GM23338 (cell line): ENCODE measurements at regions not wholly inside any gene's neighbourhood (a gene's known extent, or its start where the extent isn't known, plus 50 kb on each side); places are given as distances from the start of the nearest gene placed in this dataset.

Source experiments
- ATAC-seq: fragments of 200-7000 bp; cut with Tn5 transposase; 3 replicates; pipeline ENCODE4 v1.9.1; 2020
- DNase-seq: peaks from one replicate; pipeline ENCODE4 v3.0.0-alpha.2; 2015; ENCODE audit warnings: low spot score
- H2AFZ ChIP-seq: fragments of 200-600 bp; sonication (generic); 2 replicates; pipeline ENCODE4 v1.8.0; 2016; ENCODE audit warnings: antibody characterized with exemption, mild to moderate bottlenecking, moderate library complexity
- H3F3A ChIP-seq: fragments of 200-600 bp; sonication (generic); replicated peaks from 2 replicates; pipeline ENCODE4 v1.8.0; 2017; ENCODE audit warnings: antibody characterized with exemption, mixed run types, low read depth
- H3K27ac ChIP-seq: fragments of 200-600 bp; sonication (generic); 2 replicates; pipeline ENCODE4 v1.6.1; 2016; ENCODE audit warnings: low read depth
- H3K27me3 ChIP-seq: fragments of 200-600 bp; sonication (generic); 2 replicates; pipeline ENCODE4 v1.8.0; 2016; ENCODE audit warnings: mild to moderate bottlenecking, mixed run types, moderate library complexity; ENCODE audit not compliant: insufficient read depth
- H3K36me3 ChIP-seq: fragments of 200-600 bp; sonication (generic); 2 replicates; pipeline ENCODE4 v1.8.0; 2016; ENCODE audit warnings: mild to moderate bottlenecking; ENCODE audit not compliant: insufficient read depth
- H3K4me1 ChIP-seq: fragments of 200-600 bp; sonication (generic); 2 replicates; pipeline ENCODE4 v1.8.0; 2016; ENCODE audit warnings: mild to moderate bottlenecking, moderate library complexity; ENCODE audit not compliant: insufficient read depth
- H3K4me2 ChIP-seq: fragments of 200-600 bp; sonication (generic); 2 replicates; pipeline ENCODE4 v1.7.1; 2017; ENCODE audit warnings: mixed run types
- H3K4me3 ChIP-seq: fragments of 200-600 bp; sonication (generic); 2 replicates; pipeline ENCODE4 v1.6.1; 2016; ENCODE audit warnings: mixed run types
- H3K79me2 ChIP-seq: fragments of 200-600 bp; sonication (generic); replicated peaks from 2 replicates; pipeline ENCODE4 v1.8.0; 2017; ENCODE audit warnings: mild to moderate bottlenecking; ENCODE audit not compliant: insufficient read depth
- H3K9me2 ChIP-seq: fragments of 200-600 bp; sonication (generic); 2 replicates; pipeline ENCODE4 v1.8.0; 2017; ENCODE audit not compliant: insufficient read depth
- H4K20me1 ChIP-seq: fragments of 200-600 bp; sonication (generic); replicated peaks from 2 replicates; pipeline ENCODE4 v1.8.0; 2017; ENCODE audit warnings: mild to moderate bottlenecking; ENCODE audit not compliant: insufficient read depth
- H3K27ac Mint-ChIP-seq: 2 replicates; pipeline ENCODE4 v1.8.0; 2020; ENCODE audit warnings: inconsistent platforms, mild to moderate bottlenecking, moderate library complexity, mixed read lengths
- H3K27me3 Mint-ChIP-seq: 3 replicates; pipeline ENCODE4 v1.8.0; 2022; ENCODE audit warnings: low read depth, mild to moderate bottlenecking, moderate library complexity, mixed read lengths, inconsistent platforms; ENCODE audit not compliant: insufficient read depth, poor library complexity
- H3K36me3 Mint-ChIP-seq: 3 replicates; pipeline ENCODE4 v1.8.0; 2021; ENCODE audit warnings: low read depth, mild to moderate bottlenecking, inconsistent platforms, moderate library complexity, mixed read lengths
- H3K4me1 Mint-ChIP-seq: 3 replicates; pipeline ENCODE4 v1.8.0; 2020; ENCODE audit warnings: mild to moderate bottlenecking, inconsistent platforms, mixed read lengths
- H3K4me3 Mint-ChIP-seq: 3 replicates; pipeline ENCODE4 v1.8.0; 2021; ENCODE audit warnings: moderate library complexity, mild to moderate bottlenecking, inconsistent platforms, mixed read lengths
- H3K9me3 Mint-ChIP-seq: 3 replicates; pipeline ENCODE4 v1.8.0; 2020; ENCODE audit warnings: moderate library complexity, mild to moderate bottlenecking, inconsistent platforms, mixed read lengths
- CTCF ChIP-seq, 2 experiments: fragments of 200-600 bp in 1 of 2; sonication (generic) in 1 of 2; conservative IDR thresholded peaks; 2 replicates each; pipeline versions ENCODE4 v1.5.1 to v1.6.1; 2016 to 2017; ENCODE audit warnings: antibody characterized with exemption in 2 of 2, low read depth in 2 of 2, mild to moderate bottlenecking in 2 of 2, moderate library complexity in 1 of 2
- ETS1 ChIP-seq: IDR thresholded peaks from 2 replicates; pipeline ENCODE4 v1.6.1; 2016; ENCODE audit warnings: antibody characterized with exemption
- EZH2 ChIP-seq: fragments of 200-600 bp; sonication (generic); IDR thresholded peaks from one replicate; pipeline ENCODE4 v1.8.0; 2017; ENCODE audit warnings: antibody characterized with exemption, mild to moderate bottlenecking, low read depth; ENCODE audit not compliant: unreplicated experiment
- EZH2phosphoT487 ChIP-seq: fragments of 200-600 bp; sonication (generic); IDR thresholded peaks from one replicate; pipeline ENCODE4 v1.8.1; 2018; ENCODE audit warnings: antibody characterized with exemption; ENCODE audit not compliant: unreplicated experiment
- JUNB ChIP-seq: IDR thresholded peaks from one replicate; pipeline ENCODE4 v1.6.1; 2016; ENCODE audit warnings: antibody characterized with exemption; ENCODE audit not compliant: unreplicated experiment
- NANOG ChIP-seq: IDR thresholded peaks from 2 replicates; pipeline ENCODE4 v1.6.1; 2016; ENCODE audit warnings: antibody characterized with exemption, borderline replicate concordance
- STAT1 ChIP-seq: IDR thresholded peaks from one replicate; pipeline ENCODE4 v1.6.1; 2016; ENCODE audit warnings: antibody characterized with exemption; ENCODE audit not compliant: unreplicated experiment
- ZNF114 ChIP-seq: fragments of 250-450 bp; sonication (Bioruptor Pico); IDR thresholded peaks from 2 replicates; pipeline ENCODE4 v1.5.0; 2020; ENCODE audit warnings: mild to moderate bottlenecking, moderate library complexity
- ZNF331 ChIP-seq: fragments of 250-450 bp; sonication (Bioruptor Pico); IDR thresholded peaks from 2 replicates; pipeline ENCODE4 v1.5.0; 2020; ENCODE audit warnings: low read depth, mild to moderate bottlenecking, moderate library complexity

- no peak overlapping the region for H2AFZ ChIP-seq
- no peaks in the 10 kb centered on the region for H3K79me2 ChIP-seq
- H3K4me1 Mint-ChIP-seq: peaks cover 11% of the 10 kb centered on the region
These were observed 531.2 kb upstream of the ZNF608 start for GRCh38 chr5:125277494-125278154.

GRCh38 chr5:125278711-125279110 lies 532.3 kb upstream of the ZNF608 start:
- no peak overlapping the region for H3K27ac ChIP-seq
- no peaks in the 10 kb centered on the region for H3K36me3 Mint-ChIP-seq
- no peak overlapping the region for H3K4me3 Mint-ChIP-seq
- DNase-seq (no peak), ATAC-seq (no peak)
- H3K4me1 ChIP-seq: no peaks in the 10 kb centered on the region
- peaks cover under 1% of the 10 kb centered on the region; the same call in 1 of the 3 replicates for H3K4me1 Mint-ChIP-seq
- no peak overlapping the region for H2AFZ ChIP-seq
- no peaks in the 10 kb centered on the region for H3K79me2 ChIP-seq
- no peak overlapping the region for H3K4me2 ChIP-seq
- no peak overlapping the region for H3K4me3 ChIP-seq
- no peaks in the 10 kb centered on the region for H4K20me1 ChIP-seq
- no peak for TF ChIP-seq JUNB
- no peak for TF ChIP-seq ZNF331 (CRISPR knock-in tag)
- H3K27ac Mint-ChIP-seq: peak overlapping the region; percentile 65; the same call in 1 of the 2 replicates
- no peaks in the 10 kb centered on the region for H3K9me3 Mint-ChIP-seq
- H3K36me3 ChIP-seq: no peaks in the 10 kb centered on the region; the same call in 1 of the 2 replicates
- H3K27me3 ChIP-seq: no peaks in the 10 kb centered on the region
- H3K27me3 Mint-ChIP-seq: no peaks in the 10 kb centered on the region
- H3K9me2 ChIP-seq: peaks cover 4% of the 10 kb centered on the region; the same call in 1 of the 2 replicates
- H3F3A ChIP-seq: no peaks in the 10 kb centered on the region

More at GRCh38 chr5:125277494-125278154, 531.2 kb upstream of the ZNF608 start:
- Mint-ChIP-seq H3K27me3 (no peaks in the 10 kb centered on the region), H3K4me3 (no peak overlapping the region), H3K36me3 (no peaks in the 10 kb centered on the region), H3K9me3 (no peaks in the 10 kb centered on the region), H3K27ac (no peak overlapping the region)
- DNase-seq: no peak
- Histone ChIP-seq H3K4me1 (peaks cover 10% of the 10 kb centered on the region), H3K36me3 (no peaks in the 10 kb centered on the region; the same call in 1 of the 2 replicates), H4K20me1 (no peaks in the 10 kb centered on the region), H3K27ac (no peak overlapping the region), H3K4me3 (no peak overlapping the region), H3F3A (no peaks in the 10 kb centered on the region), H3K27me3 (no peaks in the 10 kb centered on the region), H3K9me2 (peaks cover 4% of the 10 kb centered on the region; the same call in 1 of the 2 replicates), H3K4me2 (no peak overlapping the region)
- no peak for TF ChIP-seq STAT1
- TF ChIP-seq NANOG: no peak
- TF ChIP-seq JUNB: no peak
- no peak for TF ChIP-seq CTCF (conservative IDR thresholded peaks at IDR 0.05; ENCODE audit: low read depth in 2 of 2)
- no peak for TF ChIP-seq ETS1
- no peak for TF ChIP-seq EZH2
- no peak for TF ChIP-seq EZH2phosphoT487
- no peak for TF ChIP-seq ZNF114 (CRISPR knock-in tag)
- no peak for ATAC-seq
